NCI-H1105 treated with DMSO at 0.1 percent for 48 hours (cell line): ENCODE measurements at regions not wholly inside any gene's neighbourhood (a gene's known extent, or its start where the extent isn't known, plus 50 kb on each side); places are given as distances from the start of the nearest gene placed in this dataset.
"Not testable (repeated sequence)": the region's sequence is repeated elsewhere in the genome, so short reads cannot be mapped to it uniquely, and the experiment has no call there.

Experiments used
- DNase-seq: peaks from one replicate; lab custom pipeline; 2025; lab: John Stamatoyannopoulos, UW

DNA sequence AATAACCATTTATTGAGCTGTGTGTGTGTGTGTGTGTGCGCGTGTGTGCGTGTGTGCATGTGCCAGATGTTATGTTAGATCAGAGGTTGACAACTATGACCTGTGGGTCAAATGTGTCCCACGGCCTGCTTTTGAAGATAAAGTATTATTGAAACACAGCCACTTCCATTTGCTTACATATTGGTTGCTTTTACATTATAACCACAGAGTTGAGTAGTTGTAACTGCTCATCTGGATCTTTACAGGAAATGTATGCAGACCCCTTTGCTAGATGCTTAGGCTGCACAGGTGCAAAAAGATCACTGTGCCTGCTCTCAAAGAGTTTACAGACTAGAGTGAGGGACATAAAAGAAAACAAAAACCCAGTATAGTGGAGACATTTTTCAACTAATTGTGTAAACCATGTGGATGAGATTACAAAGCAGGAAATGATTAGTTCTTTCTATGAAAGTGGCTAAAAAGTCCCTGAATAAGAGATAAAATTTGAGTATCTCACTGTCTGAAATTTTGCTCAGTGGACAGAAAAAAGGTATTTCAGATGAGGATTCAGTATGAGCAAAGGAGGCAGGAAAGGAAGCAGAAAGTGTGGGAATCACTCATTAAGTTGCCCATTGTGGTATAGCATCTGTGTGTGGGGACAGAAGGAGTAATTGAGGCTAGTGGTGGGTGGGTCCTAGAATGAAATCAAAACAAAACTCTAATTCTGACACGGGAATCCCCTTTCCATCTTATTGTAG, 188.4 kb downstream of the PAH start:
- no peak for DNase-seq

DNA sequence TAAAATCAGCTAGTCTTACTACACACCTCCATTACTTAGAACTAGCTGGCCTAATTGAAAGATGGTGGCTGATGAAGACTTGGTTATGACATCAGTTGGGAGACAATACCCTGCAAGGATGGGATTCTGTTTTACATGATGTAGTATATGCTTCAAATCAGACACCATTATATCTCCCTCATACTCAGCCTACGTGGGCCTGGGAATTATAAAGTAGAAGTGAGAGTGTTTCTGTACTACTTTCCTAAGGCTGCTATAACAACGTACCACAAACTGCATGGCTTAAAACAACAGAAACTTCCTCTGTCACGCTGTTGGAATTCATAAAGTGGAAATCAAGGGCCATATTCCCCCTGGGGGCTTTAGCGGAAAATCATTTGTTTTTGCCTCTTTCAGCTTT, 190.4 kb downstream of the PAH start:
- no peak for DNase-seq

DNA sequence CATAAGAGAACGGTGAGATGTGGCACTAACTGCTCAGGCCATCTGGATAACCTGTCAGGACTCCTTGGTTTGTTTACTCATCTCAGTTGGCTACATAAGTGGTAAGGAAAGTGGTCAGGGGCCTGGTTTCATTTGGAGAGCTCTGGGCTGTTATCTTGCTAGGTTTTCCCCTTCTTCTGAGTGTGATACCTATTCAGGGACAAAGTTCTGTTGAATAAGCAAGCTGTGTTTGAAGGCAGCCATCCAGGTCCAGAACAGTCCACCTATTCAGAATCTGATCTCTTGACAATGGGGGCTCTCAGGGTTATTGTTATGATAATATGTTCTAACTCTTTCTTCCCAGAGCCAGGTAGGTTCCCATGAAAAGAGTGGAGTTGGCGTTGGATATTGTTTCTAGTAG, 194.9 kb downstream of the PAH start:
- no peak for DNase-seq

DNA sequence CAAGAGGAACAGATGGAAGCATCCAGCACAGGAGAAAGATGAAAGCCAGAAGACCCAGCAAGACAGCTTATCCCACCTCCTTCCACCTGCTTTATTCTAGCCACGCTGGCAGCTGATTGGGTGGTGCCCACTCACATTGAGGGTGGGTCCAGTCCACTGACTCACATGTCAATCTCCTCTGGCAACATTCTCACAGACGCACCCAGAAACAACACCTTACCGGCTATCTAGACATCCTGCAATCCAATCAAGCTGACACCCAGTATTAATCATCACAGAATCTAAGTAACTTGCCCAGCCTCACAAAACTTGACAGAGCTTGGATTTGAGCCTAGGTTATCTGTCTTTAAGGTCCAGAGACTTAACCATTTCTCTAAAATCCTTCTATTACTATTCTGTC, 208.9 kb downstream of the PAH start:
- no peak for DNase-seq

DNA sequence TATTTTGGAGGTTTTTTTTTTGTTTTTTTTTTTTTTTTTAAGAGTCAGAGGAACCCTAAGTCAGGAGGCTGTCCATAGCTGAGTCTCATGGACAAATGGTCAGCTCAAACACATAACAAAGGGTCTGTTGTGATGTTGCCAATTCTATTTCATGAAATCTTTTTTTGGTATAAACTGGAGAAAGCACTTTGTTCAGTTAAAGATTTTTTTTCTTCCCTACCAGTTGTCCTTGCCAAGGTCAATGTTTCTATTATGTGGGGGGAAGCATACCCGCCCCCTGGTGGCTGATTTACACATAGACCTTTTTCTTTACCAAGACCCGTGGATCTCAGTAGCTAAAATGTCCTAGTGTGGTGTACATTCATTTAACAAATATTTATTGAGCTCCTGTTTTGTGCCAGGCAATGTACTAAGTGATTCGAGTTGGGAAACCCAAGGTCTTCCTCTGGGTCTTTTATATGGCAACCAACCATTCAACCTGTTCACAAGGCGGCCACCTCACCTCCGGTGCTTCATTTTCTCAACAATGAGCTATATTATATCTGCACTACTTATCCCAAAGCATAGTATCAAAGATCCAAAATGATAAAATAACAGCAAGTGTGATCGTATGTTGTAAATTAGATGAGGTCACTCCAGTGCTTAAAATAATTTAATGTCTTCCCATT, 214.5 kb downstream of the PAH start:
- peak; percentile 42 for DNase-seq

DNA sequence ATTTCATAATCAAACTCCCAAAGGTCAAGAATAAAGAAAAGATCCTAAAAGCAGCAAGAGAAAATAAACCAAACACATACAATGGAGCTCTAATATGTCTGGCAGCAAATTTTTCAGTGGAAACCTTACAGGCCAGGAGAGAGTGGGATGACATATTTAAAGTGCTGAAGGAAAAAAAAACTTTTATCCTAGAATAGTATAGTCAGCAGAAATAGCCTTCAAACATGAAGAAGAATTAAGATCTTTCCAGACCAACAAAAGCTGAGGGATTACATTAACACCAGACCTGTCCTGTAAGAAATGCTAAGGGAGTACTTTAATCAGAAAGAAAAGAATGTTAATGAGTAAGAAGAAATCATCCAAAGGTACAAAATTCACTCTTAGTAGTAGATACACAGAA, 215.7 kb upstream of the IGF1 start:
- no peak for DNase-seq

DNA sequence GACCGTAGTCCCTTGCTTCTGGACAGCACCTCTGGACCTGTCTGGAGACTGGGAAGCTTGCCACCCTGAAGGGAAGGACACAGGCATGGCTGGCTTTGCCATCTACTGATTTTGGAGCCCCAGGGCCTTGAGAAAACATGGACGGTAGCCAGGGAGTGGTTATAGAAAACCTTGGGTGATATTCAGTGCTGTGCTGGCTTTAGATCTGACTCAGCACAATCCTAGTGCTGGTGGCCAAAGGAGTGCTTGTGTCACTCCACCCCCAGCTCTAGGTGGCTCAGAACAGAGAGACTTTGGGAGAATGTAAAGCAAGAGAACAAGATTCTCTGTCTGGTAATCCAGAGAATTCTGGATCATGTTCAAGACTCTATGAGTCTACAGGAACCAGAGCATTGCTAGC, 214.5 kb upstream of the IGF1 start:
- DNase-seq, result no peak

DNA sequence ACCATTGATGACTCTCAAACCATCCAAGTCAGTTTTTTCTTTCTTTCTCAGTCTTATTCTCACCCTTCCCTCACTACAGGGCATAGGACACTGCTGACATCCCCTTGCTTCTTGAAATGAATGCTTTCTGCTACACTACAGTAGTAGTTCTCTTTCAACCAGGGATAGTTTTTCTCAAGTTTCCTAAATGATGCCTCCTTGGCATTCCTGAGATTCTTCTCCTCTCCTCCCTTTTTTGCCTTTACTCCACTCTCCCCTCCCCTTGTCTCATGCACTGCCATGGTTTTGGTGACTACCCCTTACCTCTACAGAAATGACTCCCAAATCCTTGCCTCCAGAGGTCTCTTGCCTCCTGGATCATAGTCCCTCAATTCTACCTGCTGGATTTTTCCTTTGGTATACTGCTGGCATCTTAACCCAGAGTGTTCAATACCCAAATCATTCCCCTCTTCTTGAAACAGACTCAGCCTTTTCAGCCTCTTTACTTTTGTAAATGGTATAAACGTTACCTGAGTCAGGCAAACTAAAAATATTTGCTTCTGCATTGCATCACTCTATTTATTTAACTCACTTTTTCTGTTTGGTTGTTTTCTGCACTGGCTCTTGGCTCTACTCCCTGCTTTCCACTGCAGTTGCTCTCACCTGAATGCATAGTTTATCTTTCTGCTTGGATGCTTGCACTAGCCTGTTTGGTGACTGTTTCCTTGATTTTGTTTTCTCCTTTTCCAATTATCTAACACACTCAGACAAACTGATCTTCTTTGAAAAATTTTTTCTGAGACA, 211.6 kb upstream of the IGF1 start:
- DNase-seq, result no peak

DNA sequence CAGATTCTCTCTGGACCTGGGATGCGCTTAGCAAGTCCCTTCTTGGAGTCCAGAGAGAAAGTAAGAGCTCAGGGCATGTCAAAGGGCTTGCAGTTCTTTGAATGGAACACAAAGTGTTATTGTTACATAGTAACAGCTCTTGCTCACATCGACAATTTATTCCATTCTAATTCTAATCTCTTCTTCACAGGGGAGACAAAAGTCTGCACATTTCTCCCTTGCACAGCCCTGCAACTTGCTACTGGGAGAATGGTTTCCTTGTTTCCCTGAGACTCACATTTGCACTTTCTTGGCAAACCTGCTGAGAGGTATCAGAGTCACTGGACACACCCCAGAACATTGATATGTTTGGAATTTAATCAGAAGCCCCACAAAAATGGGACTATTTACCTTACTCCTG, 209.9 kb upstream of the IGF1 start:
- no peak for DNase-seq

DNA sequence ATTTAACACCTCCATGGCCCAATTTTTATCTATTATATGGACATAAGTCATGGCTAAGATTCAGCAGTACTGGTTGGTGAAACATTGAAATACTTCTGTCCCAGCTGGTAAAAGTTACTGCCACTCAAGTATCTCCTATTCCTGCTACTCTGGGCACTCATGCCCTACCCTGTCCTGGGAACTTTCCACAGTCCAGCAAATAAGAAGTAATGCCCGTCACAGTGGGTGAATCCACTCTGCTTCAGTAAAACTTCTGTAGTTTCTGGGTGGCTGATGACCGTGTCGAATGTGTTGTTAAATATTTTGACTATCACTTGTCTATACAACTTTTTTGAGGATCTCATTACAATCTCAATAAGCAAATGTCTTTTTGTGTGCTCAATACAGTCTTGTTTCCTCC, 209.3 kb upstream of the IGF1 start:
- no peak for DNase-seq

DNA sequence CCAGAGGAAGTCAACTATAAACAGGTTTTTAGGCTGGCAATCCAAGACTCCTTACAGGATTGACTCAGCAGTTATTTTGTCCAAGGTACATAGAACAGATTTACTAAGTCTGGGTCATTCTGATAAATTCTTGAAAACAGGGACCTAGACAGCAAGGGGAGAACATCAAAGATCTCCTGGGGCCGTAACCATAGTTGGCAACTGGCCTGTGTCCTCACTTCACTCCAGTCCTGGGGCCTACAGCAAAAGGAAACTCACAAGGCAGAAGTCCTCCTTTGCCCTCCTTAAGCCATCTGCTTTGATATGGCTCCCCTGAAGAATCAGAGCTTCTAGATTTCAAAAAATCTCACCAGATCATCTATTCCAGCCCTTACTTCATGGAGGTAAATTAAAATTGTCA, 207.2 kb upstream of the IGF1 start:
- no peak for DNase-seq

DNA sequence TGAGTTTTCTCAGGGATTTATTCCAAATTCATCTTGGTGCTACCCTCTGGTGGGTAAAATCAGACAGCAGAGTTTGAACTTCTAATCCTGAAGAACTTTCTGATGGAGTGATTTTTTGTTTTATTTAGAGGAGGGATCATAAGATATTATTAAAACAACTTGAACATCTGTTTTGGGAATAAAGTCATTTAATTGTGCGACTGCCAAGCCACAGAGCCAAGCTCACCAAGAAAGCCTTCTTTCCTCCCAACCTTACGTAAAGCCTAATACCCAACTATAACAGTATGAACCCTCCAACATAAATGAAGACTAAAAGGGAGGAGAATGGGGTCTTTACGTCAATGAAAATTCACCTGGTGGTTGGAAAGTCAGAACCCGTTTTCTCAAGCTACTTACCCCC, 205.5 kb upstream of the IGF1 start:
- no peak for DNase-seq

DNA sequence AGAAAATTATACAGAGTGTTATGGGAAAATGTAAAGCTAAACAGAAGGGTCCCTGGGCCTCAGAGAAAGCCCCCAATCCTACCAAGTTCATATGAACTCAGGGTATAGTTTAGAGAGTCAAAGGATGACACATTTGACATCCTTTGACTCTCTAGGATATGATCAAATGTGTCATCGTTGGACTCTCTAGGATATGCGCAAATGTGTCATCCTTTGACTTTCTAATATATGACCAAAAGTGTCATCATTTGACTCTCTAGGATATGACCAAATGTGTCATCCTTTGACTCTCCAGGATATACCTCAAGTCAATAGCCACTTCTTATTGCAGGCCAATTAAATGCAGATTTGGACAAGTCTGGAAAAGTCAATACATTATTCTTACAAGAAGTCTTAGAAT, 204.8 kb upstream of the IGF1 start:
- no peak for DNase-seq

DNA sequence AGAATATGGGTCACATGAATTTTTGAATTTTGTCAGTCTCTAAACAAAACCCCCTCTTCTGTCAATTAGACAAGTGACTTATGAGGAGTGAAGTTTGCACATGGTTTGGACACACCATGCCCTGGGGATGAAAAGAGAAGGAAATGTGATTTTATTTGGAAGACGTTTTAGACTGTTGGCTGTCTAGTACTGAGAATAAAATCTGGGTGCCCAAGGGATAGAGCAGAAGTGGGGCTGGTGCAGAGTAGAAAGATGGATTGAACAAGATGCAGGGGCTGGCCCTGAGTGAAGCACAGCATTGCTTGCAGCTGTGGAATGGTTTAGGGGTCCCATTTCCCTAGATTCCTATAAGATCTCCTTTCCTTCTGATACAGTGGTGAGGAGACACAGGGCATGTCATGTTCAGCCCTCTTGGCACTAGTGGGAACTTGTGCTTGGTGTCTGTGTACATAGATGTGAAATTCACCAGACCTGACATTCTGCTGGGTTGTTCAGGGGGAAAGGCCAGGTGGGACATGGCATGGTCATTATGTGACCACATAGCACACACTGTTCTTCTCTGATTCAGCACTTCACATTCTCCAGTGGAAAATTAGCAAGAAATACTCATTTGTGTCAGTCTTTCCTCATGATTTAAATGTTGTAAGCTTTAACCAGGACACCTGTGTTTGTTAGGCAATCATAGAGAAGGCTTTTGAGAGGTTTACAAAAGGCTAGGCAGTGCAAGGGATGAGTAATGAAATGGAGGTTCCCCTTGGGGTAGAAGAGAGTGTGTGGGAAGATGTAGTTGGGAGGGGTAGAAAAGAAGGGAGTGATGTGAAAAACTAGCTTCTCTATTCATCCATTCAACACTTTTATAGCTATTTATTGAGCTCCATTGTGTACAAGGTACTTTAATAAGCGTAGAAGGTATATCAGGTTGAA, 202.3 kb upstream of the IGF1 start:
- DNase-seq, result no peak

DNA sequence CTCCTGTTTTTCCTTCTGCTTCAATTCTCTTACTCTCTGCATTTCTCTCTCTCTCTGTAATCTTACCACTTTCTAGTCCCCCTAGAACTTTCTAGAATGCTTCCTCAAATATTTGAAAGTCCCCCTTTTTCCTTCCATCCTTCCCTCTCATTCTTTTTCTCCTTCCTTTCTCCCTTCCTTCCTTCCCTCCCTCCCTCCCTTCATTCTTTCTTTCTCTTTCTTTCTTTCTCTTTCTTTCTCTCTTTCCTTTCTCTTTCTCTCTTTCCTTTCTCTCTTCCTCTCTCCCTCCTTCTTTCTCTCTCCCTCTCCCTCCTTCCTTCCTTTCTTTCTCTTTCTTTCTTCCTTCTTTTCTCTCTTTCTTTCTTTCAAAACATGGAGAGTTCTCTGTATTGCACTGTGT, 201.4 kb upstream of the IGF1 start:
- no peak for DNase-seq

DNA sequence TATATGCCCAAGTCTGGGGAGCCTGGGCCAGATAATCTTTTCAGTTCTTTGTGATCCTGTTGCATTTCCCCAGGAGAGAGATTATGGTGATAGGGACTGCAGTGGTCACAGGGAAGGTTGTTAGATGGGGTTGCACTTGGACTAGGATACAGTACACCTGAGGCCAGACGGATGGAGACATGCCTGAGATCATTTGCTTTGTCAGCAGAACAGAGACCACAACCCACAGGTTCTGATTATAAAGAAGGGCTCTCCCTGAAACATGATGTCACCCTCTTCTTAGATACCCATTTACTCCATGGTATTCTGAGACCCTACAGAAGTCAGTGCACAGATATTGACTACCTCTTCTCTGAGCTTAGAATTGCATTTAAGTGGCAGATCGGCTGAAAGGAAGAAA, 200.9 kb upstream of the IGF1 start:
- no peak for DNase-seq

DNA sequence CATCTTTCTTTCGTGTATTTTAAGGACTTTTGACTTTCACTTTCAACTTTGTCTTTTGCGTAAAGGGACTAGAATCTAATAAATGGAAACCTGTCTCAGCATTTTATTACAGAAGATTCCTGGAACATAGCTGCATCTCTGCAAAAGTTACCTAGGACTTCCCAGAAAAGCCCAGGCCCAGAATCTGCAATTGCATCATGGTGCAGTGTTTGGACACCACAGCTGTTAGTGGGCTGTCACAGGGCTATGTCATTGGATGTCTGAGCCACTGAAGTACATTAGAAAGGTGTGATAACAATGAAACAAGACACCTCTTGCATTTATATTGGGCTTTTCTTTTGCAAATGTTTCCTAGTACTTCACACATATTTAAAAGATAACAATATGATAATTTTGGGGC, 199.9 kb upstream of the IGF1 start:
- DNase-seq, result no peak

DNA sequence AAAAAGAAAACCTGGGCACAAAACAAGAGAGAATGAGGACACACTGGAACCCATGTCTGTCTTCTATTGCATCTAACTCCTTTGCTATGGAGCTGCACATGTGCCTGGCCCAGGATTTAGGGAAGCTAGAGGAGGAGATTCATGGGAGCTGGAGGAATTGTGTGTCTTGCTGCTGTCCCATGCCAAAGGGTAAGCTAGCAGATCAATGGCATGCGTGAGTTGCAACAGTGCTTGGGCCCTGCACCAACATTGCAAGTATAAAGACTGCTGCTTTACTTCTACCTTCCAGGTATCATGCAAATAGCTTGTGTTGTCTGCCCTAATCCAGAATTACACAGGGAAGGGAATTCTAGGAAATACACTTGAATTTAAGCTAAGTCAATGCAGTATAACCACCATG, 196.4 kb upstream of the IGF1 start:
- no peak for DNase-seq

DNA sequence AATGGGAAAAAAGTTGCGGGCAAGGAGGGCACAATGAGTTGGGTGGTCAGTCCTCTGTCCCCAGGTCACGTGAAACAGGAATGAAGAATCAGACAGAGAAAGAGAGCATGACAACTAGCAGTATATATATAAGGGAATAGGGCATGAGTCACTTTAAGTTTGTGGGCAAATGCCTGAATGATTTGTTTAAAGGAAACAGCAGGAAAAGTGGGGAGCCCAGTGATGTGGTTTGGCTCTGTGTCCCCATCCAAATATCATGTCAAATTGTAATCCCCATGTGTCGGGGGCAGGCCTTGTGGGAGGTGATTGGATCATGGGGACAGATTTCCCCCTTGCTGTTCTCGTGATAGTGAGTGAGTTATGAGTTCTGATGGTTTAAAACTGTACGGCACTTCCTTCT, 195.3 kb upstream of the IGF1 start:
- no peak for DNase-seq

DNA sequence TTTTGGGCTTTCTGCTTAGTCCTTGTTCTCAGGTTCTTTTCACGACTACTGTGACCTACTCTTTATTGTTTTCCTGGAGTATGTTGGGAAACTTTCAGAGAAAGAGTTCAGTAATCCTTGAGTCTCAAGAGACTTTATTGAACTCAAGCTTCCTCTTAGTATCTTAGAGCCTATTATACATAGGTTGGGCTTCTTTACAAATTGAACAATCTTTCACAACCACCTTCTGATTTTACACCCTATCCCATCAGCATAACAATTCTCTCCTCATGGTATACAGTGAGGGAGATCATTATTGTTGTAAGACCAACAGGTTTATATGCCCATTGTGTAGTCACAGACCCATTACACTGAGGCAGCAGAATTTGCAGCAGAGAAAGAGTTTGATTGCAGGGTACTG, 193.2 kb upstream of the IGF1 start:
- no peak for DNase-seq

DNA sequence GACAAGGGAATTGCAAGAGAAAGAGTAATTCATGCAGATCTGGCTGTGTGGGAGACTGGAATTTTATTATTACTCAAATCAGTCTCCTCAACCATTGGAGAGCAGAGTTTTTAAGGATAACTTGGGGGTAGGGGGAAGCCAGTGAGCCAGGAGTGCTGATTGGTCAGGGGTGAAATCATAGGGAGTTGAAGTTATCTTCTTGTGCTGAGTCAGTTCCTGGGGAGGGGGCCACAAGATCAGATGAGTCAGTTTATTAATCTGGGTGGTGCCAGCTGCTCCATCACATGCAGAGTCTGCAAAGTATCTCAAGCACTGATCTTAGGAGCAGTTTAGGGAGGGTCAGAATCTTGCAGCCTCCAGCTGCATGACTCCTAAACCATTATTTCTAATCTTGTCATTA, 191.8 kb upstream of the IGF1 start:
- DNase-seq, result not testable (repeated sequence)

DNA sequence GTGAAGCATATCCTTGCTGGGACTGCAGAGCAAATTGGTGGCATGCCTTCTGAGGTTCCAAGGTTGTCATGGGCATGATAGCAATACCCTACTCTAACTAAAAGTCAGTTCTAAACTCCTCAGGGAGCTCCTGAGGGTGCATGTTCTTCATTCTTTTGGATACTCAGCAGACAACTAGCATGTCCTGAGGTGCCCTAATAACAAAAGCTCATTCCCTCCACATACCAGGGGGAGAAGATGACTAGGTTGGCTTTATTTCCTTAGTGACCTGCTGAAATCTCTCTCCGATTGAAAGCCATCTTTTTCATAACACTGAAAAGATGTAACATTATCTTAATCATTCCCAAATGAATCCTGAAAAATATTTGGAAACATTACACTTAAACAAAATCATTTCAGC, 188.7 kb upstream of the IGF1 start:
- no peak for DNase-seq
